ENCODE measurements at regions not wholly inside any gene's neighbourhood (a gene's known extent, or its start where the extent isn't known, plus 50 kb on each side); places are given as distances from the start of the nearest gene placed in this dataset.

DNA sequence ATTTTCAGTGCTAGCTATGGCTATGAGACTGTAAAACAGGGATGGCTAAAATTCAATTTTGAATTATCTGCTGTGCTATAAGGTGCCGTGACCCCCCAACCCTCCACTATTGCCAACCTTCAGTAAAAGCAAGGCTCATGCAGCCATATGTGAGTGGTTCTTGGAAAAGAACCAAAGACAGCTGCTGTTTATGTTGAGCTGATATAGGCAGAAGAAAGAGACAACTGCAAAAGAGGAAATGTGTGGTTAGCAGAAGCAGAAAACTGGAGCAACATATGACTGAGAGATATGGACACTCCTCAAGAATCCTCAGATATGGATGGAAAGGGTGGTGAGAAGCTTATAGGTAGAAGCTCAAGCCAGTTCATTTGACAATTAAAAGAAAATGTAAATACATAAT, 200.3 kb downstream of the TLE1 start:
- DNase-seq (ENCODE audit: low read depth, low spot score), result no peak

DNA sequence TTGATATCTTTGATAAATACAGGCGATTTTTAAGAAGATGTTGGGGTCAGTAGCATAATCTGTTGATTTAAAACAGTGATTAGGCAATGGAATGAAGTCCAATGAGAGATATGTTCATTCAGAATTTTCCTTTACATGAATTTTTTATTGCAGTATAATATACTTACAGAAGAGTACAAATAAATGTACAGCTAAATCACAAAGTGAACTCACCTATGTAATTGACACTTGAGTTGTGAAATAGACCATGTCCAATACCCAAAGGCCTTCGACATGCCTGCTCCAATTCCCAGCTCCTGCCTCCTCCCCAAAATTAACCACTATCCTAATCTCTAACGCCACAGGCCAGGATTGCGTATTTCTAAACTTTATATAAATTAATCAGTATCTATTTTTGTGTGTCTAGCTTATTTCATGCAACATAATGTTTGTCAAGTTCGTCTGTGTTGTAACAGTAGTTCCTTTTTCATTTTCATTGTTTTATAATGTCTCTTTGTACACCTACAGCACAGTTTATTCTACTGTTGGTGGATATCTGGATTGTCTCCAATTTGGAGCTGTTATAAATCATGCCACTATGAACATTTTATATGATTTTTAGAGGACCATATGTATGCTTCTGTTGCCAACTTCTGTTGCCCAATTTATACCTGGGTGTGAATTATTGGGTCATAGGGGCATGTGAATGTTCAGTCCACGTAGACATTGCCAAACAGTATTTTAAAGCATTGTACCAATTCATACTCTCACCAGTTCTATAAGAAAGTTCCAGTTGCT, 208.3 kb downstream of the TLE1 start:
- DNase-seq (ENCODE audit: low read depth, low spot score), result no peak

- DNase-seq (ENCODE audit: low read depth, low spot score), result no peak
These were observed 209.8 kb downstream of the TLE1 start for GRCh38 chr9:81479573-81479972.

- DNase-seq (ENCODE audit: low read depth, low spot score), result no peak
These were observed 211.7 kb downstream of the TLE1 start for GRCh38 chr9:81477669-81478068.

DNA sequence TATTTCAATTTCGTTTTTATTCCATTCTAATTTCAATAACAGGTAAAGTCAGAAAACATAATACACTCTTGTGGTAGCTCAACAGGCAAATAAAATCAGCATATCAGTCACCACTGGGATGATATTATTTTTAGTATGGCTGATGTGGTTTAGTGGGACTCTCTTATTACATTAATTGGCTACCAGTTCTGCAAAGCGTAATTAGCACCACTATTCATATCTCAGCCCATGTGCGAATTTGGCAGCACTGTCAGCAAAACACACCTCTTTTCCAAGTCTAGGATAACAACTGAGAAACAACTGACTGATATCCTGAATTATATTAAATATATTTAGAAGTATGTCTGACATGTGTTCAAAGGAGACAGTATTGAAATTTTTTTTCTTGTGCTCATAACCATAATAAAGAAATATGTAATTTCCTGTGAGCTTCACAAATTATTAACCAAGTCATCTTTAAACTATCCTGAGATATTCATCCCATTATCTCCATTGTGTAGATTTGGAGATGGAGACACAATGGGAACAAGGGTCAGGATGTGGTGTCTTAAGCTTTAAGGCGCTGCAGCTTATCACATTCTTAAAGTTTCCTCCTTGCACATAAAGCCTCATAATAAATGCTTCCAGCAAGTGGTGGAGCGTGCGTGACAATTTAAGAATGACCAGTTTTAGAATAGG, 212.4 kb downstream of the TLE1 start:
- DNase-seq (ENCODE audit: low read depth, low spot score), result no peak

DNA sequence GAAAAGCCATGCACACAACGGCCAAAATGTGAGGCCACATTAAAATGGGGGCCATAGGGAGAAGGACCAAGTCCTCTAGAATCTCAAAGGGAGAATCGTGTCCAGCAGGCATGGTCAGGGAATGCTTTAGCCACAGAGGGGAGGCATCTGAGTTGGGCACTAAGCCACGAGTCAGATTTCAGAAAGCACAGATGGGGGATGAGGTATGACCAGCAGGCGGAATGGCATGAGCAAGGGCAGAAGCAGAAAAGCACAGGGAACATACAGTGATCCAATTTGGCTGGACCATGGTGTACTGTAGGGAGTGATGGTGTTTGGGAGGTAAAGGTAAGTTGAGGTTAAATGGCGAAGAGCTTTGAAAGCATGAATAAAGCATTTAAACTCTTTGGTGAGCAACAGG, 214.6 kb downstream of the TLE1 start:
- DNase-seq (ENCODE audit: low read depth, low spot score), result no peak

DNA sequence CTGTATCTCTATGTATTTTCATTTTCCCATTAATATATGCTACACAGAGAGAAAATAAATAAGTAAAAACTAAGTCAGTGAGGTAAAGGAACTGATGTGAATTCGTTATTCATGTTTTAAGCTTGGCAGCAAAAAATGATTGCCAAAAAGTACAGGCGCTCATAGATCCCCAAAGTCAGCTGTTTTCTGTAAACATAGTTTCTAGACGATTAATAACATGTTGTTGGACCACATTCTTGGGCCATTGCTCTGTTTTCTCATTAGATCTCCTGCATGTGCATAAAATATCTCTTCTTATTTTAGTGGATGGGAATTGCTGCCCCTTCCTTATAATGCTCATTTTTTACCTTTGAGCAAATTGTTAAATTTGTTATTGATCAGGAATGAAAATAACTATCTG, 215.2 kb downstream of the TLE1 start:
- DNase-seq (ENCODE audit: low read depth, low spot score), result no peak

DNA sequence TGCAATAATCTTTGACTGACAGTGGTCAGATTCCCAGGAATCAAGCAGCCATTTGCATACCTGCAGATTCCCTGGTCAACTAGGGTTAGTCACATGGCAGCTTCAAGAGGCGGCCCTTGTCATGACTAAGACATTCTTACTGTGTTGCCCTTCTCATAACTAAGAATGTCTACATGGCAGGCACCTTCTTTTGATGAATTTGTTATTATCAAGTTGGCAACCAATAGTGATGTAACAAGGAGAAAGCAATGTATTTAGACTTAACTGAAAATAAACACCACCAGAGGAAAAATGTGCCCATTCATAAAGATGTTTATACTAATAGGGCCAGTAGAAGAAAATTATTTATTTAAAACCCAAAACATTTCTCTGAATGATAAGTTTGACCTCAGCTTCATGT, 215.6 kb downstream of the TLE1 start:
- DNase-seq (ENCODE audit: low read depth, low spot score), result no peak

GRCh38 chr9:81473206-81473605, 216.1 kb downstream of the TLE1 start:
- DNase-seq (ENCODE audit: low read depth, low spot score), result no peak

DNA sequence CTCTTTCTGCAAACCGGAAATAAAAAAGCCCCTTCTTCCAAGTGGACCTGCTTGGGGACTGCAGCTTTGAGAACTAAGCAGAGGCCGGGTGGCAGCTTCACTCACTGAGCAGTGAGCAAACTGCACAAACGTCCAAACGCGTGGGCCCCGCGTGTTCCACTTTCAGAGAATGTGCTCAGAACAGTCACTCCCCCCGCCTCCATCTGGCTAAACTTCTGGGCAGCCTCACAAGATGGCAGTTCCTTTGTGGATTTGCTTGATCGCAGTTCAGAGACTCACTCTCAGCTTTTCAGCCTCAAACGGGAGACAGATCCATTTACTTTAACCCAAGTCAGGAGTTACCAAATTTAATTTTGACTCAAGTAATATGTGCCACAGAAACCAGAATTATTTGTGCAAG, 216.6 kb downstream of the TLE1 start:
- no peak for DNase-seq (ENCODE audit: low read depth, low spot score)

- DNase-seq (ENCODE audit: low read depth, low spot score), result no peak
These were observed 218.5 kb downstream of the TLE1 start for GRCh38 chr9:81470864-81471263.

GRCh38 chr9:81468084-81468595, 221.2 kb downstream of the TLE1 start:
- DNase-seq (ENCODE audit: low read depth, low spot score), result no peak

- no peak for DNase-seq (ENCODE audit: low read depth, low spot score)
These were observed 222.4 kb downstream of the TLE1 start for GRCh38 chr9:81466981-81467380.

DNA sequence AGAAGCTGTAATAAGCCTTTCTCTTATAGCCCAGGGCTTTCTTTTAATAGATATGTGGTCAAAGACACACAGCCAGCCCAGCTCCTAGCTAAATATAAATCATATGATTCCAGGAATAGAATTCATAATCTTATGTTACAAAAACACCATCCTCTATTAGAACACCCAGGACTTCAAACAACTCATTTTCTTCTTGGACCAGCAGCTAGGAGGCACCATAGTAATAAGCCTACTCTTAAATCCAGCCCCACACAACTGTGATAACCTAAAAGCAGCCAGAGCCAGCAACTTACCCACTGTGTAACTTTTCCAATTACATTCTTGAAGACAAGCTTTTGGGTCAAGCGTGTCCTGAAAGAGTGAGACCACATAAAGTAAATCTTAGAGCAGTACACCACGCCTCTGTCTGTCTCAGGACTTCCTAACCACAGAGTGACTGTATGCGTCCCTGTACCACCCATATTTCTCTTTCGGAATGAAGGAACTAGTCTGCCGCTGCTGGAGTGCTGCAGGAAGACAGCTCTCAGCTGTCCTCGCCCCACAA, 223.8 kb downstream of the TLE1 start:
- no peak for DNase-seq (ENCODE audit: low read depth, low spot score)

DNA sequence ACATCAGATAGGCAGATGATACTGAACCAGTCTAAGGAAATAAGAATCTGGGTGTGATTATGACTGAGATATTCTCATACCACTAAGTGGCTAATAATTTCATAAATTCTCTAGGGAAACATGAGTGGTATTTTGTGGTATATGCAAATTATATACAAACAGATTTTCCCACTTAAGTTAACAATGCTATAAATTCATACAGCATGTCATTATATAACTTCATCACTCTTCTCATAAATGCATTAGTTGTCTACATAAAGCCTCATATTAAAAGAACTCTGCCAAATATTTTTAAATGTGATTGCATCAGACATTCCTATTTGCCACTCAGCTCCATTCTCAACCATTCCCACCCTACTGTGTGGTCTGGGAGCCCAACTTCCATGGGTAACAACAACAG, 226.5 kb downstream of the TLE1 start:
- DNase-seq (ENCODE audit: low read depth, low spot score), result no peak

DNA sequence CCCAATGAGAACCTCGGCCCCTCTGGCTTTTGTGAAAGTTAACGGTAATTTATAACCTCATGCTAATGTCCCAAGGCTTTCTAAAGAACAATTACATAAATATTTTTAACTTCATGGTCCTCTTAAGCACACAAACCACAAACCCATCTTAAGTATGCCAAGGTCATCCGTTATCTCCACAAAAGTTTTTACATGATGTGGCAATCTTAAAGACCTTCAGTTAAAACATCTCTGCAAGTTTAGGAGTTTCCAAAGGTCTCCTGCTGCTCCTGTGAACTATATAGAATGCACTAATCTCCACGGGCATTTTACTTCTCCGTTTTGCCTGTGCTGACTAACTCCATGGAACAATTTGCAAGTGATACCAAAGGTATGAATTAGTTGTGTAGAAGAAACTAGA, 228.2 kb downstream of the TLE1 start:
- no peak for DNase-seq (ENCODE audit: low read depth, low spot score)

DNA sequence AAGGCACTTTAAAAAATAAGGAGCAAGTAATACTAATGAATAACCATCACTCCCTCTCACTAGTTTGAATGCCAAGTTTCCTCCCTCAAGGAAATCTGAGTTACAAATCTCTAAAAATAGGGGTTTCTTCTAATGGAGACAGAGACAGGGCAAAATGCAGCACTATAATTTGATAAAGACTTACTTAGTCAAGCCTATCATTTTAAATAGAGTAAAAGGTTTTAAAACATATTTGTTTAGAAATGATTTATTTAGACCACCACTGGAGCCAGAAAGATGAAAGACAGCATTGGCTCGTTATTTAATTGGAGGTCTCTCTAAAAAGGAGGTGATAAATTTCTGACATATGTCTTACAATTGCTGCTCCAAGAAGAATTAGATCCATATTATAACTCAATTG, 228.7 kb downstream of the TLE1 start:
- DNase-seq (ENCODE audit: low read depth, low spot score), result no peak

DNA sequence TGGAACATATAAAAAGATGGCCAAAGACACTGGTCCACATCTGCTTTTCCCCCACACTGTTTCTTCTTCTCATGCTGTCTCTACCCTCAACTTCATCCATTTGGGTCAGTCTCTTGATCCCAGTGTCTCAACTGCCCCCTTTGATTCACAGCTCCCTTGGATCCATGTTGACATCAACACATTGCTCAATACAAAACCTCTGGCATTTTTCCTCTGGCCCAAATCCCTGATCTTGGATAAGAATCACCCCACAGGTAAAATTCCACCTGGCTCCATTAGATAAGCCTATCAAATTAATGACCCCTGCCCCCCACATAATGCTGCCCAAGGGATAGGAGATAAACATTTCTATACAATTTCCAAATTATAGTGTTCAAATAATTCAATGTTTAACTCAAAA, 229.8 kb downstream of the TLE1 start:
- no peak for DNase-seq (ENCODE audit: low read depth, low spot score)

DNA sequence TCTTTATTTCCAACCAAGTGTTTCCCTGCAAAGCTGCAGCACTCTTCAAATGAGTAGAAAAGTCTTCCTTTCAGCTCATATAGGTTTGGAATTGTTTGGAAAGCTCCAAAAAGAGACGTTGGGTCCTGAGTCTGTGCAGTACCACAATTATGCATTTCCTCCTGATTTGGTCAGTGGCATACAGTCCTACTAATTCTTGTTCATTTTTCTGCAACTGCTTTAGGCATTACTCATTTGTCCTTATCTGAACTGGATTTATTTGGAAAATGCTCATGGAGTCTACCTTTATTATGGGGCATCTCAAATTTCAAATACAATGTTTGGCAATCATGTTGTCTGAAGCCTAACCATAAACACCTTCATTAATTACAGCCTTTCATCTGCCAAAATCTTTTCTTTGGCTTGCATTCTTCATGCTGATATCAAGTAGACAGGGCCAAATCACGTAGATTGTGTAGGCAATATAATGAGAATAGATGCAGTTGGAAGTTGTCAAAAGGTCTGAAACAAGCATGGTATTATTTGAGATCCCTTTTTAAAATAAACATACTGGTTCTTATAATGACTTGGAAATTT, 232.8 kb downstream of the TLE1 start:
- DNase-seq (ENCODE audit: low read depth, low spot score), result no peak

DNA sequence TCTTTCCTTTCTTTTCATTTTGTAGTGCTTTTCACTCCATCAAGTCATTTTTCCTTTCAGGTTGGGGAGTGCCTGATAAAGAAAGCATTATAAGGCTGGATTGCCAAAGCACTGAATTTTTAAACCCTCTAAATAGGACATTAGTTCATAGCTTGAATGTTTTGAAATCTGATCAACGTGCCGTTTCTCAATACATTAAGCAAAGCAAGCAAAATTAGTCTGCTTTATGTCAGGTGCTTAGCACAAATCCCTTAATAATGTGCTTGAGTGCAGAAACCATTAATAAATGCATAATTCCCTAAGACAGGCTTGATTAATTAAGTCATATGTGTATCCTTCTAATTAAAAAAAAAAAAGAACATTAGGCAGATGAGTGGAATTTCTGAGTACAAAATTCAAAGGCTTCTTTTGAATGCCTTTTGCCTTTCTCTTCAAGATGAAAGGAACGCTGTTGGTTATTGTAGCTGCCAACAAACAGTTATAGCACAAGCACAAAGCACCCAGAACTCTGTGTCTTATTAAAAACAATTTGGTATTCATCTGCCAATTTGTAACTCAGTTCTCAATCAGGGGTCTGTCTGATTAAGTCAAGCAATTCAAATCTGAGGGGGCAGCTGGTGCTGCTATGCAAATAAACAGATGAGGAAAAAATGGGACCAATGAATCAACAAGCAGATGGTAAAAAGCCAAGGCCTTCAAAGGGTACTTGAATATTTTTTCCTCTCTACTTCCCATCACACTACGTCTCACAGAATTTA, 233.7 kb downstream of the TLE1 start:
- no peak for DNase-seq (ENCODE audit: low read depth, low spot score)

GRCh38 chr9:81445331-81445921, 243.9 kb downstream of the TLE1 start:
- no peak for DNase-seq (ENCODE audit: low read depth, low spot score)

Data from smooth muscle cell of the brain vasculature (primary cell).